Germinal center (tissue), 1 donor: ENCODE measurements at regions not wholly inside any gene's neighbourhood (a gene's known extent, or its start where the extent isn't known, plus 50 kb on each side); places are given as distances from the start of the nearest gene placed in this dataset.

Source experiments
- DNase-seq: peaks from one replicate; pipeline ENCODE4 v3.0.0; 2012; ENCODE audit warnings: mixed read lengths, low spot score

DNA sequence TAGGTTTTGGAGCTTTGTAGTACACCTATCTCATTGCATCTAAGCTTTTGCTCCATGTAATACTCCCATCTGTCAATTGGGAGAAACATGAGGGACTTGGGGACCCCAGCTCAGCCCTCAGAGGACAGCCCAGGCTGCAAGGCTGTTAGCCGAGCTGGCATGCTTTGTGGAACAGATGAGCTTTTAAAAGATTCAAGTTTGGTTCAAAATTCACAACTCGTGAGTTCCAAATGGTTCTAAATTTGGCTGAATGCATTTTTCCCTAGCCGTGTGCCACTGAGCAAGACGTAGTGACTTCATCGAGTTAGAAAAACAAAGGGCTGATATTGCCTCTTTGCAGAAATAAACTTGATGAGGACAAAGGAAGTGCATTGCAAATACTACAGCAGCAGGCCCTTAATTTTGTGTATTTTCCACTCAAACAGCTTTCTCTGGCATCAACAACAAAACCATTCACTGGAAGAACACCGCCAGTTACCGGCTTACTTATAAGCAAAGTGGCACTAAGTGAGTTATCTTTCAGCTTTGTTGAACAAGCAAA lies 165.0 kb upstream of the HS3ST1 start:
- no peak for DNase-seq

DNA sequence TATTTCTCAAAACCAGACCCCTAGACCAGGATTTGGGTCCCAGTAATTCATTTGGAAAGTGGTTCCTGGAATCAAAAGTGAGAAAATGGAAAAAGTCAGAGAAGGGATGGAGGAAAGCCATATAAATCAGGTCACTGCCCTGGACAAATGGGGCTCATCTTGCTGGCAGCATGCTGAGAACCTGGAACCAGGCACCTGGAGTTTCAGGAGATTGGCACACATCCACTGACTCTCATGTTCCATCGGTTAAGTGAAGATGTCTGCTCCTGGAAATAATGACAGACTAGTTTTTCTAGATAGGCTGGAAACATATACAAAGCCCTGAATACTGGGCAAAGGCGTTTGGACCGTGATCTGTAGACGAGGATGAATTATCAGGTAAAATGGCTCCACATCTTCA lies 163.6 kb upstream of the HS3ST1 start:
- no peak for DNase-seq

- no peak for DNase-seq
These were observed 161.4 kb upstream of the HS3ST1 start for GRCh38 chr4:11590132-11590531.

DNA sequence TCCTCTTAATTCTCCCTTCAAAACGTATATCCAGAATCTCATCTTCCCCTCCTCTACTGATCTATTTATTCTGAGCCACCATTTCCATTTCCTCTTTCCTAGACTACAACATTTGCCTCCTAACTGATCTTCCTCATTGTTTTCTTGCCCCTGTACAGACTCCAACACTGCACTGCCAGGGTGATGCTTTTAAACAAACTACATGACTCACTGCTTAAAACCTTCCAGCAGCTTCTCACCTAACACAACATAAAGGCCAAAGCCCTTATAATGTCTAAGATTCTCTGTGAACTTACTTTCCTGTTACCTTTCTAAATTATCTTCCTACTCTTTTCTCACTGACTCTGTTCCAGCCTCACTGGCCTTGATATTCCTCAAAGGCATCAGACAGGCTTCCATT lies 161.0 kb upstream of the HS3ST1 start:
- no peak for DNase-seq

GRCh38 chr4:11587797-11588196 lies 159.1 kb upstream of the HS3ST1 start:
- no peak for DNase-seq

DNA sequence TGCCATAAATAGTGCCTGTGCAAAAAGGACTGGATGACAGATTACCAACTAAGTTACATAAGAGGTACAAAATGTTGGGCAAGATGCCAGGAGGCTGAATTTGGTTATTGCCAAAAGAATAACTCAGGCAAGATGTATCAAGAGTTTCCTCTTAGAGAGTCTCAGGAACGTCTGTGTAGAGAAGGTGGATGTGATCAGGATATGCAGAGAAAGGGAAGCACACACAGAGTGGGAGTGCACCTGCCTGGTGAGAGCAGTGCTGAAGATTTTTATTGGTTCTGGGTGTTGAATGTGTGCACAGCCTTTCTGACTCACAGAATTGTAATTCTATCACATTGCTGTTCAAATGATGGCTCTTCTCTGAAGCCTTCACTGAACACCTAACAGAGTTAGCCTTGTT lies 156.8 kb upstream of the HS3ST1 start:
- DNase-seq: no peak

DNA sequence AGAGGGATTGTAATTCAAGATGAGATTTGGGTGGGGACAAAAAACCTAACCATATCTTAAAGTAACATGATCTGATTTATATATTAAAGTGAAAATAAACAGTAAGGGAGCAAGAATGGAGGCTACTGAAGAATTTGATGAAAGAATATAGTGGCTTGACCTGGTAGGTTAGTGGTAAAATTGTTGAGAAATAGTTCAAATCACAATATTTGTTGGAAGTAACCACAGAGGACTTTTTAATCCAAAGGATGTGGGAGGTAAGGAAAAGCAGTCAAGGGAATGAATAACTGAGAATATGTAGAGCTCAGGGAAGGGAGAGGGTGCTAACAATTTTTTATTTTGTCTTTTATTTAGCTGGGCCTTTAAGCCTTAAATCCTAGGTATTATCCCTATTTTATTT lies 139.8 kb upstream of the HS3ST1 start:
- DNase-seq: no peak

GRCh38 chr4:11566444-11567022 lies 137.8 kb upstream of the HS3ST1 start:
- DNase-seq: no peak

DNA sequence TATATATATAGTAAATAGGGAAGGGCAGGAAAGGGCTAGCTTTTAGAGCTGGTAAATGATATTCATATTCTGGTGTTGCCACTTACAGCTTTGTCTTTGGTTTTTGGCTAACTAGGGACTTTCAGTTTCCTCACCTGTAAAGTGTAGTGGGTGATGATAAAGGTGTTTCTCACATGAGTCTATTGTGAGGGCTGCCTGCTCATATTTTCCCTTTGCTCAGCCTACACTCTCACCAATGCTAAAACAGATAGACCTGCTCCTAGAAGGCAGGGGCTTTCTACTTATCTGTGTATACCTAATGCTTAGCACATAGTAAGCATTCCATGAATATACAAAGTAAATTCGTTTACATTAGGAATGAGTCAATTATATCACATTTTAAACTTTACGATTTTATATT lies 137.2 kb upstream of the HS3ST1 start:
- no peak for DNase-seq

DNA sequence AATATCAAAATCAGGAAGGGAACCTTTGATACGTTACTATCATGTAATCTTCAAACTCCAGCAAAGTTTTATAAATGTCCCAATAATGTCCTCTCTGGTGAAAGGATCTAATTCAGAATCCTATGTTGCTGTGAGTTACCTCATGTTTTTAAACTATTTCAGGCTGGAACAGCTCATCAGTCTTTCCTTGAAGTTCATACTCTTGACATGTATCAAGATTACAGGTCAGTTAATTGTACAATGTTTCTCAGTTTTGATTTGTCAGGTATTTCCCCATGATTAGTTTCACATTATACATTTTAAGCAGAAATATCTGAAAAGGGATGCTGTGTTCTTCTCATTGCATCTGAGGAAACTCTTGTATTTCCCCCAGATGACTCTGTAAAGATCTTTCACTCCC lies 136.5 kb upstream of the HS3ST1 start:
- DNase-seq: no peak

DNA sequence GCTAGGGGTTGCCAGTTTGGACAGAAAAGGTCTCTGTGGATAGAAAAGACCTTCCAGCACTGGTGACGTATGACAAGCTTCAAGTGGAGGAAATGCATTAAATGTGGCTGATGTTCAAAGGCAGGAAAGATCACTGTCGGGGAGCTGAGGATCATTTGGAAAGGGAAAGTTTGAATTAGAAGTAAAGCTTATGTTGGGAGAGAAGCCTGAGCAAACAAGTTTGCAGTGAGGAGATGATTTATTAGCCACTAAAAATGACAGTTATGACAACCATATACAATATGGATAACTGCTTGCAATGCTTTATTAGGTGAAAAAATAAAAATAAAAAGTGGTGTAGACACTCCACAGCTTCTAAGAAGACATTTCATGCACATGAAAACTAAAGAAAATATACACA lies 135.3 kb upstream of the HS3ST1 start:
- no peak for DNase-seq

GRCh38 chr4:11549525-11549924 lies 120.8 kb upstream of the HS3ST1 start:
- no peak for DNase-seq

DNA sequence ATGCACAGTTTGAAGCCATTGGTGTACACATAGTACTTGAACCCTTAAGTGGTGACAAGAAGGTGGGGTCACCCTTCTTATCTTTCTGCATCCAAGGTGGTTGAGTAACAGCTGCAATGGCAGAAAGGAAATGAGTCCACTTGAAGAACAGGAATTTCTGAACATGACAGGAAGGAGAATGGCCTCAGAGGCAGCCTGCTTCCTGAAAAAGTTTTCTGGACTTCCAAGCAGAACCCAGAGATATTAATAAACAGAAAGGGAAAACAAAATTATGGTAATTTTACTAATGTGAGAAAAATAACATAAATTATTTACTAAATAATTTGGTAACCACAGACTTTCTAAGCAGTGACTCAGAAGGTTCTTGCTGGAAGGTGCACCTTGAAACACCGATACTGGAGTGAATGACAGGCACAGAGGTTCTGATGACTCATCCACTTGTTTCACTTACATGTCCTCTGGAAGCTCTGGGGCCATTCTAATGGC lies 119.9 kb upstream of the HS3ST1 start:
- no peak for DNase-seq

DNA sequence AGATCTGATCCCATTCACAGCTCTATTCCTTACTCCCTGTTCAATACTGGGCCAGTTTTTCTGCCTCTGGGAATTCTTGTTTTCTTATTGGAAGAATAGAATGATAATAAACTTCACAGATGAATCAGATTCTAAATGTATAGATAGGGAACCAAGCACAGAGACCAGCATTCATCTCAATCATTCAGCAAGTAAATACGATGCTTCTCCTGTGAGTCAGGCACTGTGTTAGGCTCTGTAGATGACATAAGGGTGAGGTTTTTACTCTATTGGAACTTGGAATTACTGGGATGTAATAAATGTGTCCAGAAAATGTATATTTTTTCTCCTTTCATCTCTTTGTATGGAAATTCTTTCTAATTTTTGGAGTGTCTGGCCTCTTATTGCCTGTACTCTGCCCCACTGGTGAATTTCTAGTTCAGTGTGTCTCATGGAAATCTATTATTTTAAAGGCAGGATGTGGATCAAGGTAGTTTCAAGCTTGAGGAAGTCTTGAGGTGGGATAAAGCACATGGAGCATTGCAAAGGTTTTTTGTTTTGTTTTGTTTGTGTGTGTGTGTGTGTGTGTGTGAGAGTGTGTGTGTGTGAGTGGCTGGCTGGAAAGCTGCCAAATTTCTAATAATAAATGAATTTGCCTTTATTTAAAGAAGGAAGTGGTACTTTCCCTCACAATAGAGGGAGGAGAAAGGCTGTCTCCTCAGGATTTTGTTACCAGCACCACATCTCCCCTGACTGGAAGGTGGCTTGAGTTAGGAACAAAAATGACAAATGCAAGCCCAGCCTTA lies 117.9 kb upstream of the HS3ST1 start:
- DNase-seq: no peak

- DNase-seq: no peak
These were observed 117.0 kb upstream of the HS3ST1 start for GRCh38 chr4:11545651-11546050.

- no peak for DNase-seq
These were observed 115.5 kb upstream of the HS3ST1 start for GRCh38 chr4:11544211-11544610.

GRCh38 chr4:11543706-11544105 lies 115.0 kb upstream of the HS3ST1 start:
- DNase-seq: no peak

- no peak for DNase-seq
These were observed 114.3 kb upstream of the HS3ST1 start for GRCh38 chr4:11542952-11543351.

- DNase-seq: no peak
These were observed 109.2 kb upstream of the HS3ST1 start for GRCh38 chr4:11537846-11538245.

- no peak for DNase-seq
These were observed 106.6 kb upstream of the HS3ST1 start for GRCh38 chr4:11535333-11535732.

GRCh38 chr4:11534623-11535302 lies 106.1 kb upstream of the HS3ST1 start:
- no peak for DNase-seq

- DNase-seq: no peak
These were observed 103.4 kb upstream of the HS3ST1 start for GRCh38 chr4:11532138-11532537.

DNA sequence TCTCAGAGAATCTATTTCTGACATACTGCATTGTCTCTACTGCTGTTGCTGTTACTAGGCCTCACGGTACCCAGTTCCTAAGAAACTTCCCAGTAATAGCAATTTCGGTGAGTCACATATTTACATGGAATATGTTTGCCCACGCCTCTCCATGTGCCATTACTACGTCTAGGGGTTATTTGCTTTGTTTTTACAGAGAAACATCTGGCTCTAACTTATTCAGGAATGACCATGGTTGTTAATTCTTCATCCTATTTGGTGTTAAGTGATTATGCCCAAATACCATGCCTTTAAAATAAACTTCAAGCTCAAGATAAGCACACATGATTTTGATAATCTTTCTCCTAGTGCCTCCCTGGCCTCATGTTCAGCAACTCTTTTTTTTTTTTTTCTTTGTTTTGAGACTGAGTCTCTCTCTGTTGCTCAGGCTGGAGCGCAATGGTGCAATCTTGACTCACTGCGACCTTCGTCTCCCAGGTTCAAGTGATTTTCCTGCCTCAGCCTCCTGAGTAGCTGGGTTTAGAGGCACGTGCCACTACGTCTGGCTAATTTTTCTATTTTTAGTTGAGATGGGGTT lies 101.0 kb upstream of the HS3ST1 start:
- DNase-seq: no peak
